Tibial artery (tissue), 4 donors: ENCODE measurements at regions not wholly inside any gene's neighbourhood (a gene's known extent, or its start where the extent isn't known, plus 50 kb on each side); places are given as distances from the start of the nearest gene placed in this dataset.

Experiments used
- DNase-seq, 2 donors: peaks; one replicate each; pipeline ENCODE4 v3.0.0-alpha.2; 2019
- H3K27ac ChIP-seq, 2 donors: fragments of 200-600 bp; sonication (generic) in 1 of 2; 1 replicate in 1 of 2; 2 replicates in 1 of 2; pipeline ENCODE4 v1.5.1; 2018 to 2019; ENCODE audit warnings: mild to moderate bottlenecking in 1 of 2
- H3K27me3 ChIP-seq, 2 donors: fragments of 200-600 bp; sonication (generic) in 1 of 2; one replicate each; pipeline versions ENCODE4 v1.5.1 to v1.6.0; 2016 to 2019
- H3K36me3 ChIP-seq, 3 donors: fragments of 200-600 bp; sonication (generic) in 2 of 3; one replicate each; pipeline ENCODE4 v1.5.1; 2016 to 2019; ENCODE audit warnings: mild to moderate bottlenecking in 2 of 3
- H3K4me1 ChIP-seq, 4 donors: fragments of 200-600 bp; sonication (generic) in 2 of 4; 1 replicate in 3 of 4; 2 replicates in 1 of 4; pipeline ENCODE4 v1.5.1; 2016 to 2019
- H3K4me3 ChIP-seq, 2 donors: fragments of 200-600 bp; sonication (generic) in 1 of 2; 1 replicate in 1 of 2; 2 replicates in 1 of 2; pipeline ENCODE4 v1.5.1; 2018 to 2019; ENCODE audit warnings: mild to moderate bottlenecking in 2 of 2
- H3K9me3 ChIP-seq, 3 donors: fragments of 200-600 bp; sonication (generic) in 1 of 3; one replicate each; pipeline ENCODE4 v1.5.1; 2016 to 2019
- CTCF ChIP-seq, 2 experiments: fragments of 200-600 bp in 1 of 2; fragments of 450-650 bp in 1 of 2; IDR thresholded peaks; one replicate each; pipeline ENCODE4 v1.5.1; 2017 to 2019; ENCODE audit warnings: antibody characterized with exemption in 2 of 2, mild to moderate bottlenecking in 1 of 2, moderate library complexity in 1 of 2
- intact Hi-C: fragments of 100-400 bp; cut with DNase I; formaldehyde crosslinking; loops from one replicate; pipeline ENCODE4 v1.15.0; 2023; ENCODE audit warnings: low total_unique reads

- intact Hi-C loops = no loop called here
- Histone ChIP-seq H3K4me3 (no peak overlapping the region), H3K27me3 (no peaks in the 10 kb centered on the region), H3K9me3 (no peaks in the 10 kb centered on the region), H3K27ac (no peak overlapping the region), H3K36me3 (no peaks in the 10 kb centered on the region), H3K4me1 (no peaks in the 10 kb centered on the region)
- TF ChIP-seq CTCF (IDR thresholded peaks at IDR 0.05) = no peak
- no peak for DNase-seq
Observed at GRCh38 chr7:20980232-20980631, 193.5 kb upstream of the SP8 start.

GRCh38 chr7:20980668-20981264 is 194.1 kb upstream of the SP8 start:
- H3K27ac ChIP-seq = no peak overlapping the region
- no peak for TF ChIP-seq CTCF (IDR thresholded peaks at IDR 0.05)
- no peaks in the 10 kb centered on the region for H3K27me3 ChIP-seq
- H3K4me1 ChIP-seq = no peaks in the 10 kb centered on the region
- no peak for DNase-seq
- H3K9me3 ChIP-seq = no peaks in the 10 kb centered on the region
- intact Hi-C loops = no loop called here
- no peak overlapping the region for H3K4me3 ChIP-seq
- no peaks in the 10 kb centered on the region for H3K36me3 ChIP-seq

- H3K27me3 ChIP-seq = no peaks in the 10 kb centered on the region
- no peak overlapping the region for H3K27ac ChIP-seq
- no peak overlapping the region for H3K4me3 ChIP-seq
- H3K9me3 ChIP-seq = no peaks in the 10 kb centered on the region
- H3K4me1 ChIP-seq = no peaks in the 10 kb centered on the region
- TF ChIP-seq CTCF (IDR thresholded peaks at IDR 0.05) = no peak
- intact Hi-C loops = no loop called here
- no peaks in the 10 kb centered on the region for H3K36me3 ChIP-seq
- DNase-seq = no peak
Observed at GRCh38 chr7:20988340-20988739, 201.7 kb upstream of the SP8 start.

- Histone ChIP-seq H3K36me3 (no peaks in the 10 kb centered on the region), H3K9me3 (no peaks in the 10 kb centered on the region), H3K27me3 (no peaks in the 10 kb centered on the region), H3K4me3 (no peak overlapping the region), H3K4me1 (no peaks in the 10 kb centered on the region), H3K27ac (no peak overlapping the region)
- TF ChIP-seq CTCF (IDR thresholded peaks at IDR 0.05) = no peak
- intact Hi-C loops = no loop called here
- DNase-seq = no peak
Observed at GRCh38 chr7:20991544-20991943, 204.9 kb upstream of the SP8 start.

- Histone ChIP-seq H3K27ac (no peak overlapping the region), H3K36me3 (no peaks in the 10 kb centered on the region), H3K27me3 (no peaks in the 10 kb centered on the region), H3K9me3 (no peaks in the 10 kb centered on the region), H3K4me3 (no peak overlapping the region), H3K4me1 (no peaks in the 10 kb centered on the region)
- intact Hi-C loops = no loop called here
- DNase-seq = no peak
- TF ChIP-seq CTCF (IDR thresholded peaks at IDR 0.05) = no peak
Observed at GRCh38 chr7:20993693-20994092, 207.0 kb upstream of the SP8 start.

- H3K27me3 ChIP-seq = no peaks in the 10 kb centered on the region
- H3K4me3 ChIP-seq = no peak overlapping the region
- TF ChIP-seq CTCF (IDR thresholded peaks at IDR 0.05) = no peak
- H3K36me3 ChIP-seq = no peaks in the 10 kb centered on the region
- no peak overlapping the region for H3K27ac ChIP-seq
- no peaks in the 10 kb centered on the region for H3K9me3 ChIP-seq
- no peaks in the 10 kb centered on the region for H3K4me1 ChIP-seq
- intact Hi-C loops = no loop called here
- no peak for DNase-seq
Observed at GRCh38 chr7:20998309-20998708, 211.6 kb upstream of the SP8 start.
